GM12864 (cell line): ENCODE measurements at regions not wholly inside any gene's neighbourhood (a gene's known extent, or its start where the extent isn't known, plus 50 kb on each side); places are given as distances from the start of the nearest gene placed in this dataset.

Experiments used
- DNase-seq: peaks from one replicate; pipeline ENCODE4 v3.0.0-alpha.2; 2011; ENCODE audit warnings: low read depth
- H3K4me3 ChIP-seq: 2 replicates; pipeline ENCODE4 v1.5.1; 2011; ENCODE audit warnings: mild to moderate bottlenecking, low read depth, low read length, control low read depth
- CTCF ChIP-seq: IDR thresholded peaks from 2 replicates; pipeline ENCODE4 v1.5.1; 2011; ENCODE audit warnings: low read depth, mild to moderate bottlenecking, moderate library complexity, low read length, control low read depth, inconsistent platforms; ENCODE audit errors: missing control alignments

- no peak for DNase-seq
- H3K4me3 ChIP-seq = no peak overlapping the region
- no peak for TF ChIP-seq CTCF
Observed at GRCh38 chr7:16284581-16284980, 136.8 kb downstream of the CRPPA start.

GRCh38 chr7:16278167-16278787 lies 143.1 kb downstream of the CRPPA start:
- H3K4me3 ChIP-seq = no peak overlapping the region
- TF ChIP-seq CTCF = no peak
- no peak for DNase-seq

- H3K4me3 ChIP-seq = no peak overlapping the region
- TF ChIP-seq CTCF = no peak
- no peak for DNase-seq
Observed at GRCh38 chr7:16271990-16272665, 149.2 kb downstream of the CRPPA start.

GRCh38 chr7:16271355-16271915 lies 149.9 kb downstream of the CRPPA start:
- TF ChIP-seq CTCF = no peak
- DNase-seq = no peak
- H3K4me3 ChIP-seq = no peak overlapping the region

- no peak for DNase-seq
- no peak for TF ChIP-seq CTCF
- H3K4me3 ChIP-seq = no peak overlapping the region
Observed at GRCh38 chr7:16270844-16271243, 150.5 kb downstream of the CRPPA start.

GRCh38 chr7:16268821-16269768 lies 152.2 kb downstream of the CRPPA start:
- TF ChIP-seq CTCF = no peak
- H3K4me3 ChIP-seq = no peak overlapping the region
- no peak for DNase-seq
